H9 (cell line): ENCODE measurements at regions not wholly inside any gene's neighbourhood (a gene's known extent, or its start where the extent isn't known, plus 50 kb on each side); places are given as distances from the start of the nearest gene placed in this dataset.

Experiments used
- DNase-seq: peaks from one replicate; pipeline ENCODE4 v3.0.0-alpha.2; 2017
- H2AFZ ChIP-seq: one replicate; pipeline ENCODE4 v1.6.1; 2013; ENCODE audit warnings: mild to moderate bottlenecking, low read length, control low read depth, moderate library complexity
- H2AK5ac ChIP-seq: 2 replicates; pipeline ENCODE4 v1.6.1; 2013; ENCODE audit warnings: low read length, control low read depth, mixed read lengths; ENCODE audit not compliant: insufficient read length
- H2BK120ac ChIP-seq: one replicate; pipeline ENCODE4 v1.6.1; 2013; ENCODE audit warnings: low read depth, mild to moderate bottlenecking, low read length, control low read depth, inconsistent platforms; ENCODE audit not compliant: poor library complexity, severe bottlenecking
- H2BK12ac ChIP-seq: 2 replicates; pipeline ENCODE4 v1.6.1; 2013; ENCODE audit warnings: low read length, control low read depth, mixed read lengths, low read depth; ENCODE audit not compliant: insufficient read length
- H2BK15ac ChIP-seq: 2 replicates; pipeline ENCODE4 v1.6.1; 2013; ENCODE audit warnings: low read depth, low read length, control low read depth
- H2BK20ac ChIP-seq: one replicate; pipeline ENCODE4 v1.6.1; 2013; ENCODE audit warnings: low read depth, mild to moderate bottlenecking, low read length, control low read depth, inconsistent platforms; ENCODE audit not compliant: poor library complexity, severe bottlenecking
- H2BK5ac ChIP-seq: 2 replicates; pipeline ENCODE4 v1.6.1; 2013; ENCODE audit warnings: low read length, control low read depth, mixed read lengths; ENCODE audit not compliant: insufficient read length
- H3K14ac ChIP-seq: 2 replicates; pipeline ENCODE4 v1.6.1; 2013; ENCODE audit warnings: low read length, control low read depth; ENCODE audit not compliant: insufficient read depth
- H3K18ac ChIP-seq: 2 replicates; pipeline ENCODE4 v1.6.1; 2013; ENCODE audit warnings: low read depth, mild to moderate bottlenecking, mixed read lengths, low read length, control low read depth; ENCODE audit not compliant: insufficient read length
- H3K23ac ChIP-seq: 2 replicates; pipeline ENCODE4 v1.6.1; 2013; ENCODE audit warnings: low read length, control low read depth, mixed read lengths, low read depth; ENCODE audit not compliant: insufficient read length
- H3K23me2 ChIP-seq: 2 replicates; pipeline ENCODE4 v1.6.1; 2013; ENCODE audit warnings: low read depth, mild to moderate bottlenecking, mixed read lengths, low read length, control low read depth; ENCODE audit not compliant: insufficient read length, poor library complexity, severe bottlenecking
- H3K27ac ChIP-seq: 2 replicates; pipeline ENCODE4 v1.5.1; 2013; ENCODE audit warnings: low read length, control low read depth, mixed read lengths, low read depth; ENCODE audit not compliant: insufficient read length
- H3K27me3 ChIP-seq: 2 replicates; pipeline ENCODE4 v1.6.1; 2013; ENCODE audit warnings: low read length, control low read depth, inconsistent platforms; ENCODE audit not compliant: insufficient read depth
- H3K4ac ChIP-seq: 2 replicates; pipeline ENCODE4 v1.6.1; 2013; ENCODE audit warnings: low read depth, mild to moderate bottlenecking, control low read depth, inconsistent platforms, low read length, moderate library complexity
- H3K4me1 ChIP-seq: 2 replicates; pipeline ENCODE4 v1.6.1; 2013; ENCODE audit warnings: low read length, control low read depth, inconsistent platforms; ENCODE audit not compliant: insufficient read depth
- H3K4me2 ChIP-seq: 2 replicates; pipeline ENCODE4 v1.6.1; 2013; ENCODE audit warnings: low read length, control low read depth, mixed read lengths; ENCODE audit not compliant: insufficient read length, insufficient read depth
- H3K56ac ChIP-seq: 2 replicates; pipeline ENCODE4 v1.6.1; 2013; ENCODE audit warnings: low read depth, mild to moderate bottlenecking, mixed read lengths, low read length, control low read depth; ENCODE audit not compliant: insufficient read length
- H3K79me1 ChIP-seq: 2 replicates; pipeline ENCODE4 v1.6.1; 2013; ENCODE audit warnings: low read depth, mild to moderate bottlenecking, moderate library complexity, low read length, control low read depth, inconsistent platforms; ENCODE audit not compliant: insufficient read depth, poor library complexity, severe bottlenecking
- H3K79me2 ChIP-seq: 2 replicates; pipeline ENCODE4 v1.6.1; 2013; ENCODE audit warnings: low read length, control low read depth, inconsistent platforms; ENCODE audit not compliant: insufficient read depth
- H3K9ac ChIP-seq: 2 replicates; pipeline ENCODE4 v1.6.1; 2013; ENCODE audit warnings: low read length, control low read depth, mixed read lengths; ENCODE audit not compliant: insufficient read length; ENCODE audit errors: extremely low read depth
- H3K9me3 ChIP-seq: one replicate; pipeline ENCODE4 v1.6.1; 2013; ENCODE audit warnings: low read depth, low read length, inconsistent platforms; ENCODE audit not compliant: control insufficient read depth
- H3T11ph ChIP-seq: one replicate; pipeline ENCODE4 v1.6.1; 2013; ENCODE audit warnings: mild to moderate bottlenecking, low read length, control low read depth, inconsistent platforms
- H4K20me1 ChIP-seq: one replicate; pipeline ENCODE4 v1.6.1; 2013; ENCODE audit not compliant: control insufficient read depth, insufficient read length, insufficient read depth
- H4K5ac ChIP-seq: 2 replicates; pipeline ENCODE4 v1.6.1; 2013; ENCODE audit warnings: low read depth, mild to moderate bottlenecking, mixed read lengths, low read length, control low read depth; ENCODE audit not compliant: insufficient read length
- H4K8ac ChIP-seq: replicated peaks from 2 replicates; pipeline ENCODE4 v1.6.1; 2013; ENCODE audit warnings: low read length, control low read depth, mixed read lengths, low read depth; ENCODE audit not compliant: insufficient read length
- H4K91ac ChIP-seq: 2 replicates; pipeline ENCODE4 v1.6.1; 2013; ENCODE audit warnings: low read depth, mild to moderate bottlenecking, moderate library complexity, mixed read lengths, low read length, control low read depth; ENCODE audit not compliant: insufficient read length
- H3K27ac Mint-ChIP-seq, 3 experiments: 2 replicates in 2 of 3; 3 replicates in 1 of 3; pipeline ENCODE4 v1.8.0; 2020 to 2021; ENCODE audit warnings: mixed read lengths in 3 of 3, mild to moderate bottlenecking in 1 of 3, moderate library complexity in 1 of 3
- H3K27me3 Mint-ChIP-seq: 2 replicates; pipeline ENCODE4 v1.8.0; 2021; ENCODE audit warnings: low read depth, mild to moderate bottlenecking, moderate library complexity, mixed read lengths
- H3K36me3 Mint-ChIP-seq, 3 experiments: 2 replicates in 2 of 3; 3 replicates in 1 of 3; pipeline ENCODE4 v1.8.0; 2020 to 2021; ENCODE audit warnings: low read depth in 3 of 3, mixed read lengths in 3 of 3; ENCODE audit not compliant: insufficient read depth in 1 of 3
- H3K4me1 Mint-ChIP-seq, 2 experiments: 2 replicates each; pipeline ENCODE4 v1.8.0; 2020; ENCODE audit warnings: mixed read lengths in 2 of 2
- H3K4me3 Mint-ChIP-seq, 2 experiments: 2 replicates in 1 of 2; 3 replicates in 1 of 2; pipeline ENCODE4 v1.8.0; 2020 to 2021; ENCODE audit warnings: mild to moderate bottlenecking in 2 of 2, mixed read lengths in 2 of 2, moderate library complexity in 1 of 2
- H3K9me3 Mint-ChIP-seq, 2 experiments: 2 replicates in 1 of 2; 3 replicates in 1 of 2; pipeline ENCODE4 v1.8.0; 2020; ENCODE audit warnings: mild to moderate bottlenecking in 2 of 2, mixed read lengths in 2 of 2, moderate library complexity in 1 of 2
- CTCF ChIP-seq: fragments of 200-600 bp; sonication (generic); conservative IDR thresholded peaks from 3 replicates; pipeline ENCODE4 v1.8.0; 2021; ENCODE audit warnings: antibody characterized with exemption, mild to moderate bottlenecking
- WGBS: extraction: QIAGEN DNeasy Blood & Tissue Kit; methylation state at CpG from one replicate; pipeline ENCODE4 v1.1.7; 2013; ENCODE audit warnings: missing lambda C conversion rate, low lambda C conversion rate, mixed read lengths; ENCODE audit not compliant: insufficient read length; ENCODE audit errors: extremely low coverage; 5-methylcytosine and 5-hydroxymethylcytosine counted together

GRCh38 chr6:169381988-169382387, 128.3 kb upstream of the THBS2 start:
- peaks cover 3% of the 10 kb centered on the region in 2 experiments; a peak in 1 of 4 replicates for H3K4me1 Mint-ChIP-seq
- no peak overlapping the region for H3K4me2 ChIP-seq
- no peak overlapping the region for H2BK15ac ChIP-seq
- H4K20me1 ChIP-seq = no peaks in the 10 kb centered on the region
- peaks cover 5 to 21% of the 10 kb centered on the region in 2 experiments; a peak in 4 of 5 replicates for H3K9me3 Mint-ChIP-seq
- no peak overlapping the region for H3K27ac Mint-ChIP-seq
- WGBS = no CpG with 5 or more reads among the region's 6 CpGs
- H3K27me3 Mint-ChIP-seq = peaks cover 9% of the 10 kb centered on the region
- no peak overlapping the region for H4K91ac ChIP-seq
- no peak overlapping the region for H2BK5ac ChIP-seq
- peaks cover 0 to 15% (median 0%) of the 10 kb centered on the region in 3 experiments; a peak in 1 of 7 replicates for H3K36me3 Mint-ChIP-seq
- H2AFZ ChIP-seq = no peak overlapping the region
- no peaks in the 10 kb centered on the region for H3K79me2 ChIP-seq
- H3K79me1 ChIP-seq = no peaks in the 10 kb centered on the region
- TF ChIP-seq CTCF = no peak
- no peak overlapping the region for H3K4ac ChIP-seq
- no peak overlapping the region for H4K5ac ChIP-seq
- DNase-seq = no peak
- no peaks in the 10 kb centered on the region for H3K27me3 ChIP-seq
- no peak overlapping the region for H3K4me3 Mint-ChIP-seq
- no peaks in the 10 kb centered on the region for H3K4me1 ChIP-seq
- H3K23me2 ChIP-seq = no peaks in the 10 kb centered on the region
- H3T11ph ChIP-seq = no peak overlapping the region
- H2BK120ac ChIP-seq = no peak overlapping the region
- H3K18ac ChIP-seq = no peak overlapping the region
- no peak overlapping the region for H3K23ac ChIP-seq
- H3K9me3 ChIP-seq = no peaks in the 10 kb centered on the region
- no peak overlapping the region for H3K27ac ChIP-seq
- H2BK20ac ChIP-seq = no peak overlapping the region
- no peak overlapping the region for H3K56ac ChIP-seq
- H2AK5ac ChIP-seq = no peak overlapping the region
- H3K14ac ChIP-seq = no peak overlapping the region
- H2BK12ac ChIP-seq = no peak overlapping the region
- no peak overlapping the region for H4K8ac ChIP-seq
- H3K9ac ChIP-seq = no peak overlapping the region
